HG03457 (cell line): ENCODE measurements at regions not wholly inside any gene's neighbourhood (a gene's known extent, or its start where the extent isn't known, plus 50 kb on each side); places are given as distances from the start of the nearest gene placed in this dataset.

ENCODE experiments used
- ATAC-seq: cut with Tn5 transposase; IDR thresholded peaks from one replicate; pipeline ENCODE4 v1.9.1; 2021; ENCODE audit warnings: moderate number of reproducible peaks; ENCODE audit not compliant: unreplicated experiment

GRCh38 chr14:24693983-24694382 is 60.0 kb upstream of the GZMB start:
- no peak for ATAC-seq

GRCh38 chr14:24693353-24693737 is 59.4 kb upstream of the GZMB start:
- ATAC-seq, result no peak

GRCh38 chr14:24692382-24693352 is 58.7 kb upstream of the GZMB start:
- ATAC-seq, result no peak

GRCh38 chr14:24690492-24690891 is 56.5 kb upstream of the GZMB start:
- no peak for ATAC-seq

GRCh38 chr14:24688030-24688658 is 54.2 kb upstream of the GZMB start:
- ATAC-seq, result no peak
